ENCODE measurements at regions not wholly inside any gene's neighbourhood (a gene's known extent, or its start where the extent isn't known, plus 50 kb on each side); places are given as distances from the start of the nearest gene placed in this dataset.
"Not testable (repeated sequence)": the region's sequence is repeated elsewhere in the genome, so short reads cannot be mapped to it uniquely, and the experiment has no call there.

GRCh38 chr12:5173511-5174011, 129.9 kb downstream of the KCNA5 start:
- 87% methylated on average over 8 of the region's 10 CpGs for WGBS (ENCODE audit: insufficient coverage)
- Histone ChIP-seq H3K4me2 (replicated peaks; ENCODE audit: extremely low read depth, low read length, poor library complexity, severe bottlenecking) (no peak overlapping the region), H4K20me1 (ENCODE audit: insufficient read depth, low read length) (no peaks in the 10 kb centered on the region), H3K27ac (ENCODE audit: low read depth in 1 of 2, low read length in 2 of 2) (no peak overlapping the region), H2AFZ (ENCODE audit: insufficient read depth, low read depth, low read length, poor library complexity, severe bottlenecking) (no peak overlapping the region), H3K9ac (ENCODE audit: insufficient read depth, low read length, poor library complexity, severe bottlenecking) (no peak overlapping the region), H3K27me3 (ENCODE audit: control insufficient read depth in 2 of 2, insufficient read depth in 2 of 2, low read length in 2 of 2) (no peaks in the 10 kb centered on the region), H3K36me3 (replicated peaks in 1 of 2; ENCODE audit: control insufficient read depth in 1 of 2, insufficient read depth in 2 of 2, low read length in 2 of 2) (no peaks in the 10 kb centered on the region), H3K4me1 (ENCODE audit: control insufficient read depth in 1 of 2, insufficient read depth in 2 of 2, low read length in 2 of 2) (no peaks in the 10 kb centered on the region), H3K79me2 (ENCODE audit: insufficient read depth, low read length) (no peaks in the 10 kb centered on the region), H3K9me3 (replicated peaks in 1 of 2; ENCODE audit: control insufficient read depth in 1 of 2, insufficient read depth in 1 of 2, low read length in 2 of 2) (no peaks in the 10 kb centered on the region), H3K4me3 (replicated peaks in 1 of 3; ENCODE audit: low read depth in 2 of 3, low read length in 3 of 3) (no peak overlapping the region)
- Mint-ChIP-seq H3K9me3 (no peaks in the 10 kb centered on the region), H3K36me3 (no peaks in the 10 kb centered on the region), H3K4me1 (no peaks in the 10 kb centered on the region), H3K27ac (no peak overlapping the region), H3K4me3 (no peak overlapping the region), H3K27me3 (ENCODE audit: low read depth in 3 of 3) (peaks cover 5 to 12% (median 8%) of the 10 kb centered on the region in 3 donors)
- intact Hi-C loops (cut with micrococcal nuclease) = no loop called here
- no peak for DNase-seq
- TF ChIP-seq, protein P1, sequence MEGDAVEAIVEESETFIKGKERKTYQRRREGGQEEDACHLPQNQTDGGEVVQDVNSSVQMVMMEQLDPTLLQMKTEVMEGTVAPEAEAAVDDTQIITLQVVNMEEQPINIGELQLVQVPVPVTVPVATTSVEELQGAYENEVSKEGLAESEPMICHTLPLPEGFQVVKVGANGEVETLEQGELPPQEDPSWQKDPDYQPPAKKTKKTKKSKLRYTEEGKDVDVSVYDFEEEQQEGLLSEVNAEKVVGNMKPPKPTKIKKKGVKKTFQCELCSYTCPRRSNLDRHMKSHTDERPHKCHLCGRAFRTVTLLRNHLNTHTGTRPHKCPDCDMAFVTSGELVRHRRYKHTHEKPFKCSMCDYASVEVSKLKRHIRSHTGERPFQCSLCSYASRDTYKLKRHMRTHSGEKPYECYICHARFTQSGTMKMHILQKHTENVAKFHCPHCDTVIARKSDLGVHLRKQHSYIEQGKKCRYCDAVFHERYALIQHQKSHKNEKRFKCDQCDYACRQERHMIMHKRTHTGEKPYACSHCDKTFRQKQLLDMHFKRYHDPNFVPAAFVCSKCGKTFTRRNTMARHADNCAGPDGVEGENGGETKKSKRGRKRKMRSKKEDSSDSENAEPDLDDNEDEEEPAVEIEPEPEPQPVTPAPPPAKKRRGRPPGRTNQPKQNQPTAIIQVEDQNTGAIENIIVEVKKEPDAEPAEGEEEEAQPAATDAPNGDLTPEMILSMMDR (IDR thresholded peaks at IDR 0.05) = no peak

DNA sequence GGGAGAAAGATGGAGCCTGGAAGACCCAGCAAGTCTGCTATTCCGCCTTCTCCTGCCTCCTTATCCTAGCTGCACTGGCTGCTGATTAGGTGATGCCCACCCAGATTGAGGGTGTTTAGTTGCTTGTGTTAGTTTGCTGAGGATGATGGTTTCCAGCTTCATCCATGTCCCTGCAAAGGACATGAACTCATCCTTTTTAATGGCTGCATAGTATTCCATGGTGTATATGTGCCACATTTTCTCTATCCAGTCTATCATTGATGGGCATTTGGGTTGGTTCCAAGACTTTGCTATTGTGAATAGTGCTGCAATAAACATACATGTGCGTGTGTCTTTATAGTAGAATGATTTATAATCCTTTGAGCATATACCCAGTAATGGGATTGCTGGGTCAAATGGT, 131.7 kb downstream of the KCNA5 start:
- H3K4me1 ChIP-seq (ENCODE audit: control insufficient read depth in 1 of 2, insufficient read depth in 2 of 2, low read length in 2 of 2); H3K36me3 Mint-ChIP-seq; H3K4me1 Mint-ChIP-seq; H3K27me3 ChIP-seq (ENCODE audit: control insufficient read depth in 2 of 2, insufficient read depth in 2 of 2, low read length in 2 of 2); H3K36me3 ChIP-seq (replicated peaks in 1 of 2; ENCODE audit: control insufficient read depth in 1 of 2, insufficient read depth in 2 of 2, low read length in 2 of 2); H3K9me3 ChIP-seq (replicated peaks in 1 of 2; ENCODE audit: control insufficient read depth in 1 of 2, insufficient read depth in 1 of 2, low read length in 2 of 2); H3K9me3 Mint-ChIP-seq; H4K20me1 ChIP-seq (ENCODE audit: insufficient read depth, low read length); H3K4me3 ChIP-seq (replicated peaks in 1 of 3; ENCODE audit: low read depth in 2 of 3, low read length in 3 of 3); H3K9ac ChIP-seq (ENCODE audit: insufficient read depth, low read length, poor library complexity, severe bottlenecking); H2AFZ ChIP-seq (ENCODE audit: insufficient read depth, low read depth, low read length, poor library complexity, severe bottlenecking); H3K27ac Mint-ChIP-seq; H3K4me3 Mint-ChIP-seq; H3K79me2 ChIP-seq (ENCODE audit: insufficient read depth, low read length); DNase-seq; H3K4me2 ChIP-seq (replicated peaks; ENCODE audit: extremely low read depth, low read length, poor library complexity, severe bottlenecking); H3K27ac ChIP-seq (ENCODE audit: low read depth in 1 of 2, low read length in 2 of 2); intact Hi-C loops (cut with micrococcal nuclease): not testable (repeated sequence)
- no CpG with 5 or more reads among the region's 2 CpGs for WGBS (ENCODE audit: insufficient coverage)
- H3K27me3 Mint-ChIP-seq (ENCODE audit: low read depth in 3 of 3) = peaks cover 3 to 13% (median 6%) of the 10 kb centered on the region in 3 donors
